ENCODE measurements at regions not wholly inside any gene's neighbourhood (a gene's known extent, or its start where the extent isn't known, plus 50 kb on each side); places are given as distances from the start of the nearest gene placed in this dataset.

DNA sequence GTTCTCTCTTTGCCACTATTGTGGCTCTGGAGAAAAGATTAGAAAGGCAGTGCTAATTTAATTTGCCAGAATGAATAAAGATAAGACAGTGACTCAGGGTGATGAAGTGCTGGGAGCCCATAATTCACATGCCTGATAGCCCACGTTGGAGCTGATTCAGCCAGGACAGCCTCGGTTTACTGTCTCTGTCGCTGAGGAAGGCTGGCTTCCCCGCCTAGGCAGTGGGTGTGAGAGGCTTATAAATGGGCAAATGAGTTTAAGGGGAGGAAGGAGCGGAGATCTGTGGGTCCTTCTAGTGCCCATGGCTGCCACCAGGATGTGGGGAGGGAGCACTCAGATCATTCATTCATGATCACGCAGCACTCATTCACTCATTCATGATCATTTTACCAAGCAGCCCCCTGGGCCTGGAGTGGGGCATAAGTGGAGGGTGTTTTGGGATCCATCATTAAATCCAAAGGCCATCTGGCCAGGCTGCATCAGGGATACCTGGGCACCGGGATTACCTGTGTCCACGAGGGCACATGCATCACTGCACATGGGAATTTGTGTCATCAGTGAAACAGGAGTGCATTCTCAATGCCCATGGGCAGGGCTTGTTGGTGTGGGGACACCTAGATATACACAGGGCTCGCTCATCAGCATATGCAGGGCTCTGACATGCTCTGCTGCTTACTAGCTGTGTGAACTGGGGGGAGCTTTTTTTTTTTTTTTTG is 315.4 kb downstream of the MATN1 start:
- TF ChIP-seq, protein P1, sequence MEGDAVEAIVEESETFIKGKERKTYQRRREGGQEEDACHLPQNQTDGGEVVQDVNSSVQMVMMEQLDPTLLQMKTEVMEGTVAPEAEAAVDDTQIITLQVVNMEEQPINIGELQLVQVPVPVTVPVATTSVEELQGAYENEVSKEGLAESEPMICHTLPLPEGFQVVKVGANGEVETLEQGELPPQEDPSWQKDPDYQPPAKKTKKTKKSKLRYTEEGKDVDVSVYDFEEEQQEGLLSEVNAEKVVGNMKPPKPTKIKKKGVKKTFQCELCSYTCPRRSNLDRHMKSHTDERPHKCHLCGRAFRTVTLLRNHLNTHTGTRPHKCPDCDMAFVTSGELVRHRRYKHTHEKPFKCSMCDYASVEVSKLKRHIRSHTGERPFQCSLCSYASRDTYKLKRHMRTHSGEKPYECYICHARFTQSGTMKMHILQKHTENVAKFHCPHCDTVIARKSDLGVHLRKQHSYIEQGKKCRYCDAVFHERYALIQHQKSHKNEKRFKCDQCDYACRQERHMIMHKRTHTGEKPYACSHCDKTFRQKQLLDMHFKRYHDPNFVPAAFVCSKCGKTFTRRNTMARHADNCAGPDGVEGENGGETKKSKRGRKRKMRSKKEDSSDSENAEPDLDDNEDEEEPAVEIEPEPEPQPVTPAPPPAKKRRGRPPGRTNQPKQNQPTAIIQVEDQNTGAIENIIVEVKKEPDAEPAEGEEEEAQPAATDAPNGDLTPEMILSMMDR (IDR thresholded peaks at IDR 0.05) = no peak
- TF ChIP-seq POLR2A (IDR thresholded peaks at IDR 0.05; ENCODE audit: low read depth) (no peak), POLR2AphosphoS5 (IDR thresholded peaks at IDR 0.05) (no peak)

Data from esophagus muscularis mucosa (tissue), 3 donors.